Mesodermal cell (in vitro differentiated cells): ENCODE measurements at regions not wholly inside any gene's neighbourhood (a gene's known extent, or its start where the extent isn't known, plus 50 kb on each side); places are given as distances from the start of the nearest gene placed in this dataset.
"Not testable (repeated sequence)": the region's sequence is repeated elsewhere in the genome, so short reads cannot be mapped to it uniquely, and the experiment has no call there.

ENCODE experiments used
- H3K27ac ChIP-seq: 2 replicates; pipeline ENCODE4 v1.7.0; 2013; ENCODE audit warnings: mild to moderate bottlenecking, low read depth, low read length, moderate library complexity; ENCODE audit not compliant: severe bottlenecking
- H3K36me3 ChIP-seq: 2 replicates; pipeline ENCODE4 v1.7.1; 2013; ENCODE audit warnings: mild to moderate bottlenecking, low read length, moderate library complexity; ENCODE audit not compliant: control insufficient read depth, insufficient read depth
- H3K4me1 ChIP-seq: one replicate; pipeline ENCODE4 v1.7.1; 2013; ENCODE audit warnings: mild to moderate bottlenecking, low read length; ENCODE audit not compliant: insufficient read depth, control insufficient read depth, poor library complexity, severe bottlenecking
- H3K4me3 ChIP-seq: 2 replicates; pipeline ENCODE4 v1.7.0; 2013; ENCODE audit warnings: low read length, control low read depth, mild to moderate bottlenecking; ENCODE audit not compliant: insufficient read depth, poor library complexity, severe bottlenecking; ENCODE audit errors: extremely low read depth
- H3K9me3 ChIP-seq: 2 replicates; pipeline ENCODE4 v1.7.1; 2013; ENCODE audit warnings: mild to moderate bottlenecking, low read length, moderate library complexity; ENCODE audit not compliant: control insufficient read depth
- WGBS, 2 experiments: methylation state at CpG; one replicate each; pipeline ENCODE4 v1.1.5; 2013; ENCODE audit warnings: missing lambda C conversion rate in 2 of 2; ENCODE audit not compliant: insufficient coverage in 2 of 2; 5-methylcytosine and 5-hydroxymethylcytosine counted together

DNA sequence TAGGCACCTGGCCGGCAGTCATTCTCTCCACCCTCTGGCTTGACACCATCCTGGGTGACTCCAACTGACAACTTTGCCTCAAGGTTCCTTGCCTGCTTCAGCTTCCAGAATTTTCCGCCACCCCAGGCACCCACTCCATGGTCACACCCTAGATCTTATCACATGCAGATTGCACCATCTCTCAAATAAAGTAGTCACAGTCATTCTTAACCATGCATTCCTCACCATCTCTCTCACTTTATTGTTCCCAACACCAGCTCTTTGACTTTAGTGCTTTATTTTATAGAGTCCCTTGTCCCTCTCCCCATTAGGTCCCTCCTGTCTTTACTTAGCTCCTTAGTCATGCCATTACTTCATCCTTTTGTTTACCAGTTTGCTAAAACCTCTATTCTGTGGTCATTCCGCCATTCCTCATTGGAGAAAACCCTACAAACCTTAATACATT lies 351.7 kb downstream of the SPRY2 start:
- Histone ChIP-seq H3K4me1 (peaks cover 23% of the 10 kb centered on the region), H3K4me3 (no peak overlapping the region), H3K36me3 (no peaks in the 10 kb centered on the region), H3K27ac (peak overlapping the region; percentile 46), H3K9me3 (no peaks in the 10 kb centered on the region)
- WGBS, 2 experiments = 100% methylated on average over 2 of the region's 3 CpGs

DNA sequence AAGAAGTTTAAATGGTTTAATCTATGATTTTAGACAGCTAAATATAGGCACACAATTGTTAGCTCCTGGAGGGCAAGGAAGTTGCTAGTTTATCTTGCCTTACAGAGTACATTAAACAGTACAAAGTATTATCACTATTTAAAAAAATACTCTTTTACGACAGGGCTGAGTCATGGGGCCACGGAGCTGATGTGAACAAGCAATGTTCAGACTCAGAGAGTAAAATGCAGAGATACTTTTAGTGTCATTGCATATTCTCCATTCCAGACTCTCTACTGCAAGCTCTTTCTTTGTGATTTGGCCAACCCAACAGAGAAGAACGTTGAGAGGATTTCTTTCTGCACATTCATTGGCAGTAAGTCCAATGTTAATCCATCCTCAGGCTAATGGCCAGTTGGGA lies 352.4 kb downstream of the SPRY2 start:
- 82 to 100% methylated on average over 1 of the region's 3 CpGs for WGBS, 2 experiments
- H3K4me3 ChIP-seq = no peak overlapping the region
- peak overlapping the region; percentile 46 for H3K27ac ChIP-seq
- no peaks in the 10 kb centered on the region for H3K36me3 ChIP-seq
- H3K4me1 ChIP-seq = peaks cover 22% of the 10 kb centered on the region
- H3K9me3 ChIP-seq = no peaks in the 10 kb centered on the region

- no peak overlapping the region for H3K4me3 ChIP-seq
- no peak overlapping the region for H3K27ac ChIP-seq
- no peaks in the 10 kb centered on the region for H3K9me3 ChIP-seq
- no peaks in the 10 kb centered on the region for H3K36me3 ChIP-seq
- H3K4me1 ChIP-seq = peaks cover 22% of the 10 kb centered on the region
Measured at GRCh38 chr13:79987761-79988160, 353.2 kb downstream of the SPRY2 start.

- Histone ChIP-seq H3K4me3 (no peak overlapping the region), H3K27ac (no peak overlapping the region), H3K4me1 (peaks cover 22% of the 10 kb centered on the region)
Measured at GRCh38 chr13:79987323-79987722, 353.6 kb downstream of the SPRY2 start.

GRCh38 chr13:79986890-79987289 lies 354.0 kb downstream of the SPRY2 start:
- Histone ChIP-seq H3K4me3 (no peak overlapping the region), H3K9me3 (no peaks in the 10 kb centered on the region), H3K36me3 (no peaks in the 10 kb centered on the region), H3K4me1 (peaks cover 22% of the 10 kb centered on the region), H3K27ac (no peak overlapping the region)
- WGBS, 2 experiments = 80% methylated on average over 1 of the region's 1 CpG; no CpG with 5 or more reads in 1 of the 2 experiments

More at GRCh38 chr13:79987323-79987722, 353.6 kb downstream of the SPRY2 start:
- Histone ChIP-seq H3K9me3 (no peaks in the 10 kb centered on the region), H3K36me3 (no peaks in the 10 kb centered on the region)

DNA sequence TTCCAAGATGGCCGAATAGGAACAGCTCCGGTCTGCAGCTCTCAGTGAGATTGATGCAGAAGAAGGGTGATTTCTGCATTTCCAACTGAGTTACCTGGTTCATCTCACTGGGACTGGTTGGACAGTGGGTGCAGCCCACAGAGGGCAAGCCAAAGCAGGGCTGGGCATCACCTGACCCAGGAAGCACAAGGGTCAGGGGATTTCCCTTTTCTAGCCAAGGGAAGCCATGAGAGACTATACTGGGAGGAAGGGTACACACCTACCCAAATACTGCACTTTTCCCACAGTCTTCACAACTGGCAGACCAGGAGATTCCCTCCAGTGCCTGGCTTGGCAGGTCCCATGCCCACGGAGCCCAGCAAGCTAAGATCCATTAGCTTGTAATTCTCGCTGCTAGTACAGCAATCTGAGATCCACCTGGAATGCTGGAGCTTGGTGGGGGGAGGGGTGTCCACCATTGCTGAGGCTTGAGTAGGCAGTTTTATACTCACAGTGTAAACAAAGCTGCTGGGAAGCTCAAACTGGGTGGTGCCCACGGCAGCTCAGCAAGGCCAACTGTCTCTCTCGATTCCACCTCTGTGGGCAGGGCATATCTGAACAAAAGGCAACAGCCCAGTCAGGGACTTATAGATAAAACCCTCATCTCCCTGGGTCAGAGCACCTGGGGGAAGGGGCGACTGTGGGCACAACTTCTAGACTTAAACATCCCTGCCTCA lies 365.8 kb downstream of the SPRY2 start:
- not testable (repeated sequence) for H3K4me1 ChIP-seq, H3K4me3 ChIP-seq, H3K36me3 ChIP-seq, H3K27ac ChIP-seq
- WGBS, 2 experiments = 91 to 95% methylated on average over 7 of the region's 7 CpGs
- peaks cover 26% of the 10 kb centered on the region for H3K9me3 ChIP-seq

DNA sequence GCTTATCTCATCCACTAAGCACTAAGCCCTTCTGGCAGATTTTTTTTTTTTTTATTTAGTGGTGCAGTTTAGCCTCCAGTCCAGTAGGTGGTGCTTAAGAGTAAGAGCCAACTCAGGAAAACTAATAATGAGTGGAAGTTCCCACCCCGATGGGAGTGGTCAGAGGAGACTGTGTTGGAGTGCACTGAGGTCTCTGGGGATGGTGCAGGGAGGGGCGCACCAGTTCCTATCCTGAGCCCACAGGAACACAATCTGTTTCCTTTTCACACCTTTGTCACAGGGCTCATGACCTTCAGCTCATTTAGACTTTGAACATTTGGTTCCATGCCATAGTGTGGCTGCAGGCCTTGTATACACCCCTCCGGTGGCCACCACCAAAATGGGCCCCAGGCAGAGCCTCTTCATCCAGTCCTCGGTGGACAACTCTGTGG lies 367.4 kb downstream of the SPRY2 start:
- 87 to 93% methylated on average over 3 of the region's 4 CpGs for WGBS, 2 experiments
- no peak overlapping the region for H3K4me3 ChIP-seq
- no peaks in the 10 kb centered on the region for H3K4me1 ChIP-seq
- H3K27ac ChIP-seq = no peak overlapping the region
- peaks cover 26% of the 10 kb centered on the region for H3K9me3 ChIP-seq
- no peaks in the 10 kb centered on the region for H3K36me3 ChIP-seq

DNA sequence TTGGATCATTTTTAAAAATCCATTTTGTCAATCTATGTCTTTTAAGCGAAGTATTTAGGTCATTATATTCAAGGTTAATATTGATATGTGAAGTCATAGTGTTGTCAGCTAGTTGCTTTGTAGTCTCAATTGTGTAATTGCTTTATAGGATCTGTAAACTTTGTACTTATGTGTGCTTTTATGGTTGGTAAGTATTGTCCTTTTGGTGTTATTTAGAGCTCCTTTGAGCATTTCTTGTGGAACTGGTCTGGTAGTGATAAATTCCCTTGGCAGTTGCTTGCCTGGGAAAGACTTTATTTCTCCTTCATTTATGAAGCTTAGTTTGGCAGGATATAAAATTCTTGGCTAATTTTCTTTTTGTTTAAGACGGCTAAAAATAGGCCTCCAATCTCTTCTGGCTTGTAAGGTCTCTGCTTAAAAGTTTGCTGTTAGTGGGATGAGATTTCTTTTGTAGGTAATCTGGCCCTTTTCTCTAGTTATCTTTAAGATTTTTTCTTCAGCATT lies 368.8 kb downstream of the SPRY2 start:
- H3K36me3 ChIP-seq = no peaks in the 10 kb centered on the region
- no peak overlapping the region for H3K4me3 ChIP-seq
- no peak overlapping the region for H3K27ac ChIP-seq
- no peaks in the 10 kb centered on the region for H3K4me1 ChIP-seq
- peaks cover 23% of the 10 kb centered on the region for H3K9me3 ChIP-seq
- WGBS, 2 experiments = 94 to 100% methylated on average over 2 of the region's 2 CpGs

DNA sequence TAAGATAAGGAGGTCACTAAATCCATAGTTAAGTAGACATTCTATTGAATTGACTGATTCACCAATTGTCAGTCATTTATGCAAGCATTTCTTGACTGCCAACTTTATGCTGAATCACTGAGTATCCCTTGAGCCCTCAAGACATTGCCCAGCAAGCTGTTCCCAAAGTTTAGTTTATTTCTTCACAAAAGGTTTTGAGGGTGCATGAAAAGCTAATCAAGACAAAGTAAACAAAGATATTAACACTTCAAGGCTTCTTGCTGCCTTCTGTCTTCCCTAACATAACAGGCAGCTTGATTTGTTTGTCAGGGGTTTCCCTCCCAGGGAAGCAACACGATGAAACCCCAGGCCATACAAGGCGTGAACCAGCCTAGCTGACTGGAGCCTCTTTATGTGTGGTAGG lies 374.4 kb downstream of the SPRY2 start:
- 0% methylated on average over 1 of the region's 2 CpGs; no CpG with 5 or more reads in 1 of the 2 experiments for WGBS, 2 experiments
- Histone ChIP-seq H3K4me1 (no peaks in the 10 kb centered on the region), H3K9me3 (peaks cover 3% of the 10 kb centered on the region), H3K27ac (peak overlapping the region; percentile 24), H3K36me3 (no peaks in the 10 kb centered on the region), H3K4me3 (no peak overlapping the region)

DNA sequence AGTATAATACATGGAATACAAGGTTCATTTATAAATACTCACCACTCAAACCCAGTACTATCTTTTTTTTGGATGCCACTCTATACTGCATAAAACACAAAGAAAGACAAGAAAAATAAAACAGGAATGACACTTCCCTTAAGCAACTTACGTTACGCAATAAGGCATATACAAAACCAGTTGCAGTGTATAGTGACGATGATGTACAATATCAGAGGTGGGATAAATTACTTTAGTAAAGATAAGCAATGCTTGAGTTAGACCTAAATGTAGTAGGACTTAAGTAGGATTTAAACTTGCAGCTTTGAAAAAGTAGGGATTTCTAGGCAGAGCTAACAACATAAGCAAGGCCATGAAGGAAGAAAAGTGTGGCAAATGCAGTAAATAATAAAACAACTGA lies 374.9 kb downstream of the SPRY2 start:
- WGBS, 2 experiments = 95% methylated on average over 2 to 3 of the region's 3 CpGs
- Histone ChIP-seq H3K27ac (peak overlapping the region; percentile 24), H3K9me3 (peaks cover 3% of the 10 kb centered on the region), H3K36me3 (no peaks in the 10 kb centered on the region), H3K4me3 (no peak overlapping the region), H3K4me1 (no peaks in the 10 kb centered on the region)

DNA sequence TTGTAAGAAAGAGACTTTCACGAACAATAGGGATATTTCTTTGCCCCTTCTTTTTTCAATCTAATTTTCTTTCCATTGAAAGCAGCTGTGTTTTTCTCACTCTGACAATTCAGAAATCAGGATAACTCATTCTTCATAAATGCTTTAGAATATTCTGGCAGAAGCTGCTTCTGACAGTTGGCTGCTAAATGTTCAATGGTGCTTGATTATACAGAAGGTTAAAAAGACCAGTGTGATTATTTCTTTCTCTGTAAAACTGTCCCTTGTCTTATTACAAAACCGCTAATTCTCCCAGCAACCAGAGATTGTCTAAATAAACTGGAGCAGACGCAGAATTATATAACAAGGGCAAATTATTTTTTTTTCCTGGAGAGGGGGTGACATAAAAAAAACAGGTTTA lies 394.4 kb downstream of the SPRY2 start:
- H3K9me3 ChIP-seq = no peaks in the 10 kb centered on the region
- H3K4me1 ChIP-seq = no peaks in the 10 kb centered on the region
- WGBS, 2 experiments = 88% methylated on average over 1 of the region's 3 CpGs; no CpG with 5 or more reads in 1 of the 2 experiments
- H3K27ac ChIP-seq = no peak overlapping the region
- no peaks in the 10 kb centered on the region for H3K36me3 ChIP-seq
- no peak overlapping the region for H3K4me3 ChIP-seq
